GM11168 (cell line): ENCODE measurements at regions not wholly inside any gene's neighbourhood (a gene's known extent, or its start where the extent isn't known, plus 50 kb on each side); places are given as distances from the start of the nearest gene placed in this dataset.
"Not testable (repeated sequence)": the region's sequence is repeated elsewhere in the genome, so short reads cannot be mapped to it uniquely, and the experiment has no call there.

ENCODE experiments used
- in situ Hi-C: fragments of 300-500 bp; cut with MboI; formaldehyde crosslinking; loops from one replicate; pipeline ENCODE4 v1.12.0; 2022; ENCODE audit warnings: low sequenced_read_pairs; ENCODE audit not compliant: unreplicated experiment

- in situ Hi-C loops, result no loop called here
Observed at GRCh38 chr4:66524781-66525180, 854.5 kb upstream of the EPHA5 start.

- in situ Hi-C loops, result no loop called here
Observed at GRCh38 chr4:66522244-66522643, 852.0 kb upstream of the EPHA5 start.

DNA sequence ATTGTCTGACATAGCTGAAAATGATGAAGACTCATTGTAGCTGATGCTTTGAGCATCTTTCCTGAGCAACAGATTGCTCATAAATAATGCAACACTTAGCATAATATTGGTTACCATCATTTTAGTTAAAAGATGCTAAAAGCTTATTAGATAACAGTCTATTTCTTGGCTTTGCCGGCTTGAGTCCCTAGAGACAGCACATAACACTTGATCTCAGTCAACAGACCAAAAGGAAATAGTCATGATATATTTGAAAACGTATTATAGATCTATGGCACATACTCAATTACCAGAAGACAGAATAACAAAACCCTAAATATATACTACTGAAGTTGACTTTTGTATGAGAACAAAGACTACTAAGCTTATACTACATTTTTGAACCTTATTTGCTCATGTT lies 846.7 kb upstream of the EPHA5 start:
- in situ Hi-C loops, result no loop called here

DNA sequence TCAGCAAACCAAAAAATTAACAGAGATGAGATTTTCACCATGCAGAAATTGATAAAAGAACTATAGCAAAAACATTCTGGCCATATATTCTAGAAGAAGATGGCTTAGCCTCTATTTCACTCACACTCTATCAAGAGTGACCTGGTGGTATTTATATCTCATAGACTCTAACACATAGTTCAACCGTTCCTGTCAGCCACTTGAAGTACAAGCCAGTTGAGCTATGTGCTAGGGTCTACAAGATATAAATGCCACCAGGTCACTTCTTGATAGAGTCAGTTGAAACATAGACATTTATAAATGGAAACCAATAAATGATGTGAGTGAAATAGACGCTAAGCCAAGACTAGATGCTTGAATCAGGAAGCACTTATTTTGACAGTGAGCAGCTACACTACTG lies 836.7 kb upstream of the EPHA5 start:
- in situ Hi-C loops, result no loop called here

- in situ Hi-C loops, result no loop called here
Observed at GRCh38 chr4:66501997-66502396, 831.7 kb upstream of the EPHA5 start.

DNA sequence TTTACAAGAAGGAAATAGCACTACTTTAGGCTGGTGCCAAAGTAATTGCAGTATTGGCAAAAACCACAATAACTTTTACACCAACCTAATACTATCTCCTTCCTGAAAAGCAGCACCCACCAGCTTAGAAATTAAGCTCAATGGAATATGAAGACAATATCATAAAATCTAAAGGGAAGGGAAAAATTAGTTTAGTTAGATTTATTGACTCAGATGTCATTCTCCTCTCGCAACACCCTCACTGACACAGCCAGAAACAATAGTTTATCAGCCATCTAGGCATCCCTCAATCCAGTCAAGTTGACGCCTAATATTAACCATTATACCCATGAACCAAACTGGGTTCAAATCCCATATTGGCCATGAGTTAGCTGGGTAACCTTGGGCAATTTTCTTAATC lies 820.4 kb upstream of the EPHA5 start:
- in situ Hi-C loops, result no loop called here

DNA sequence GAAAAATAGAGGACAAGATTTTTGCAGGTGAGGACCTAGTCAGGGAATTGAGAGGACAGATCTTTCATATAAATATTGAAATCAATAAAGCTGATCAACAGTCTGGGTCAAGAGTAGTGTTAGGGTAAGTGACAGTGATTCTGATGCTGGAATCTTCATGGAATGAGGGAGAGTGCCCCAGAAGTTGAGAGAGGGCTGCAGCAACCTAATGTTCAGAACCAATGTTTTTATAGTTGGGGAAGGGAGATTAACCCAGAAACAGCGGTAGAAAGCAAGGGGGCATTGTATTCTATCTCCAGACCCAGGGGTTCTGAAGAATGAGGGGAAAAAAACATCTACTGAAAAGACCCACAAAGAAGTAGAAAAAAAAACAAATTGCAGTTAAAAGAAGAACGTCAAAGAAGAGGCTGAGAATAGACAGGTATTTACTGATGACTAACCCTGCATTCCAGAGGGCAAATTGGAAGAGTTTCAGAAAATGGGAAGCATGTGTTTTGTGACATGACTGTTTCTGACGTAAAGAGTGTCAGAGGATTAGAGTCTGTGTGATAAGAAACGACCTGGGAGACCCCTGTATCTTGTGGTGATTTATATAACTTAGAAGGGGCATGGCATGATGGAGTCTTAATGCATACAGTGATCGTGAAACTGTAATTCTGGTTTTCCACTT lies 819.6 kb upstream of the EPHA5 start:
- in situ Hi-C loops, result no loop called here

- in situ Hi-C loops, result no loop called here
Observed at GRCh38 chr4:66489370-66489769, 819.1 kb upstream of the EPHA5 start.

- in situ Hi-C loops, result no loop called here
Observed at GRCh38 chr4:66486068-66486467, 815.8 kb upstream of the EPHA5 start.

DNA sequence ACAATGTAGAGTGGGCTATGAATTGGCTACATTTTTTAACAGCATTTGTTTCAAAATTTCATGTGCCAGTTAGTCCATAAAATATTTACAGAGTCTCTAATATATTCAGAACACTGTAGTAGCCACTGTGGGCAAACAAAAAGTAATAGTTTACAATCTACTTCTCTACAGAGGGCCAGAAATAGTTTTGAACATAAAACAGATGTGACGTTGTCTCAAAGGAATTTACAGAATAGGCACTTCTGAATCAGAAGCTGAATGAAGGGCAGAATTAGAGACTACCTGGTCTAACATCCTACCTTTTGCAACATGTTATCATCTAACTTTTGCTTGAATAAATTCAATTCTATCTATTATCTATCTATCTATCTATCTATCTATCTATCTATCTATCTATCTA lies 811.9 kb upstream of the EPHA5 start:
- in situ Hi-C loops, result no loop called here

DNA sequence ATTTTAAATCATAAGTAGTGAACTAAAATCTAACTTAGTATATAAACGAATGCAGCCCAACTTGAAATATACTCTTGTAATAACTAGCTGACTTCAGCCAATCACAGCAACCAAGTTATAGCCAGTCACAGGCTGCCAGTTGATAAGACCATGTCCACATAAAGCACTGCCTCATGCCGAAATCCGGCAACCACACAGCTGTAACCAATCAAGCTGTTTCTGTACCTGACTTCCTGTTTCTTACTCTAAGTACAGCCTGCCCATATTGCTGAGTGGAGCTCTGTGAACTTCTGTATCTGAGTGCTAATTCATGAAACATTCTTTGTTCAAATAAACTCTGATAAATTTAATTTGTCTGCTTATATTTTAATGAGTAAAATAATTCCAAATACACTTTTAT lies 805.3 kb upstream of the EPHA5 start:
- in situ Hi-C loops, result no loop called here

GRCh38 chr4:66465111-66465510 lies 794.8 kb upstream of the EPHA5 start:
- in situ Hi-C loops, result no loop called here

DNA sequence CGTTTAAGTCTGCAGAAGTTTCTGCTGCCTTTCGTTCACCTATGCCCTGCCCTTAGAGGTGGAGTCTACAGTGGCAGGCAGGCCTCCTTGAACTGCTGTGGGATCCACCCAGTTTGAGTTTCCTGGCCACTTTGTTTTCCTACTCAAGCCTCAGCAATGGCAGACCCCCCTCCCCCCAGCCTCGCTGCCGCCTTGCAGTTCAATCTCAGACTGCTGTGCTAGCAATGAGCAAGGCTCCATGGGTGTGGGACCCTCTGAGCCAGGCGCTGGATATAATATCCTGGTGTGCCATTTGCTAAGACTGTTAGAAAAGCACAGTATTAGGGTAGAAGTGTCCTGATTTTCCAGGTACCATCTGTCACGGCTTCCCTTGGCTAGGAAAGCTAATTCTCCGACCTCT lies 792.6 kb upstream of the EPHA5 start:
- in situ Hi-C loops, result not testable (repeated sequence)

- in situ Hi-C loops, result no loop called here
Observed at GRCh38 chr4:66451741-66452140, 781.5 kb upstream of the EPHA5 start.

DNA sequence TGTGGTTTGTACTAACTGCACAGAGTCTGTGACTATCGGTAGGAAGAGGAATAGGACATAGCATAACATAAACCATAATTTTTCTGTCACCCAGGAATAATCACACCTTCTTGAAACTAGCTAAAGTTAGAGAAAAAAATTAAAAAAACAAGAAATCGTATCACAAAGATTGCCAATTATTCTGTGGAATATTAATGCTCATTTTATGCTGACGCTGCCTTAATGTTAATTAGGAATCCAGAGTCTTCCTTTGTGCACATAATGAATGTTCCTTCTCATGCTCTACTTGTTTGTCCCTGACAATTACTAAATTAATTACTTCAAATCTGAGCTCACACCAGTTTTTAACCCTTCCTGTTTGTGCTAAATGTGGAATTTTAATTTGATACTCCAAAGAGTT lies 772.7 kb upstream of the EPHA5 start:
- in situ Hi-C loops, result no loop called here

GRCh38 chr4:66439508-66439907 lies 769.2 kb upstream of the EPHA5 start:
- in situ Hi-C loops, result no loop called here

- in situ Hi-C loops, result no loop called here
Observed at GRCh38 chr4:66433706-66434105, 763.4 kb upstream of the EPHA5 start.

DNA sequence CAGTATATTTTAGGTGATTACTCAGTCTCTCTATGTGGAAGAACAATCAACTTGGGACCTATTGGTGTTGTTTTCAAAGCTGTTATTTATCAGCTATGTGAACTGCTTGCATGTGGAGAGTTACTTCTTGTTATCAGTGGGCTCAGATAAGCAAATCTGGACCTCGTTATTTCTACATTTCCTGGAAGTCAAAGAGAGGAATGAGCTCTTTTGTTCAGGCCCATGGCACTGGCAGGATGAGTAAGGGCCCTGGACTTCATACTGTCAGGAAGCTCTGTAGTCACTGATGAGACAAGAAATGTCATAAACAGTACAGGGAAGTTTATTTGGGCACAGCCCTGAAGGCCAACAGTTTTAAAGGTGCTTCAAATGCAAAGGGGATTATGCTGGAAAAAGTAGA lies 760.6 kb upstream of the EPHA5 start:
- in situ Hi-C loops, result no loop called here

- in situ Hi-C loops, result no loop called here
Observed at GRCh38 chr4:66429276-66429675, 759.0 kb upstream of the EPHA5 start.

DNA sequence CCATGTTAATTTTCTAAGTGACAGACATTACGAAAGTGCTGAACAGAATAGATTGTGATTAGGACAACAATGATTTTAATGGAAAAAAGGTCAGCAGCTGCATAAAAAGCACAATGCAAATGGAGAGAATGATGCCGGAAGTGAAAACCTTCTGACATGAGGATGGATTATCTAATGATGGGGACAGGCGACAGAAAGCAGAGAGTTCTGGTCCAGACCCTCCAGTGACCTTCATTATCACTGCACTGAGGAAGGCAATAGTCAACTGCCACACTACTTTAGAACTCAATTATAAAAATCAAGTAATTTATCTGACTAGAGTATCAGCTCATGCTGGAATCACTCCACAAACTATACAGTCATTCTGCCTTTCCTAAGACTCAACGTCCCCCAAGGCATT lies 746.1 kb upstream of the EPHA5 start:
- in situ Hi-C loops, result no loop called here

- in situ Hi-C loops, result no loop called here
Observed at GRCh38 chr4:66404141-66404540, 733.9 kb upstream of the EPHA5 start.

DNA sequence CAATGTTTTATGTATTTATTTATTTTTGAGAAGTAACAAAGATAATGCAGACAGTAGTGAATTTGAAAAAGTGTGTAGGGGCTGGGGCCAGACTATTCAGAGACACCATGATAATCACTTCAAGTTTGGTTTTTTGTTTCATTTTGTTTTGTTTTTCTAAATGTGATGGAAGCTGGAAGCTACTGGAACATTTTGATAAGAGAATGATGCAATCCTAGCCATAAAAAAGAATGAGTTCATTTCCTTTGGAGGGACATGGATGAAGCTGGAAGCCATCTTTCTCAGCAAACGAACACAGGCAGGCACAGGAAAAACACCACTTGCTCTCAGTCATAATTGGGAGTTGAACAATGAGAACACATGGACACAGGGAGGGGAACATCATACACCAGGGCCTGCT lies 706.6 kb upstream of the EPHA5 start:
- in situ Hi-C loops, result no loop called here

DNA sequence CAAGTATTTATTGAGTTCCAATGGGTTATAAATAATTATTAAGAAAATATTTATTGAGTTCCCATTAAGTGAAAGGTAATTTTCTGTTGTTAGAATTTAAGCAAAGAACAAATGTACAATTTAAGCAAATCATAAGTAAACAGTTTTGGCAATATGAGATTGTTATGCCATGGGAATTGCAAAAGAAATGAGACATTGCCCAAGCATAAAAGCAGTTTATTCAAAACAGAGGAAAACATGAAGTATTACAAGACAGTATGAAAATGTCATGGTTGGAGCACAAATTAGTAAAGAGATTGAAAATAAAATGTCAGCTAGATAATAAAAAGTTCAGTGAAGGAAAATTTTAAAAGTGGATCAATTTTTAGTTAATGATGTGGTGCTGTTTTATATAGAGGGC lies 706.1 kb upstream of the EPHA5 start:
- in situ Hi-C loops, result no loop called here
